Transverse colon (tissue), 4 donors: ENCODE measurements at regions not wholly inside any gene's neighbourhood (a gene's known extent, or its start where the extent isn't known, plus 50 kb on each side); places are given as distances from the start of the nearest gene placed in this dataset.

Source experiments
- EP300 ChIP-seq: sonication (generic); formaldehyde crosslinking; IDR thresholded peaks from one replicate; pipeline ENCODE4 v1.6.1; 2017; ENCODE audit warnings: antibody characterized with exemption, low read depth
- POLR2A ChIP-seq: fragments of 450-650 bp; IDR thresholded peaks from one replicate; pipeline ENCODE4 v1.6.1; 2016; ENCODE audit warnings: antibody characterized with exemption, mild to moderate bottlenecking, moderate library complexity
- POLR2AphosphoS5 ChIP-seq, 3 donors: sonication (generic); formaldehyde crosslinking; IDR thresholded peaks; one replicate each; pipeline ENCODE4 v1.6.1; 2016; ENCODE audit warnings: antibody characterized with exemption in 3 of 3
- TF ChIP-seq, protein P1 (sequence below), 5 experiments: fragments of 200-600 bp in 3 of 5; fragments of 450-650 bp in 2 of 5; sonication (generic) in 3 of 5; IDR thresholded peaks; 1 replicate in 2 of 5; 2 replicates in 3 of 5; pipeline ENCODE4 v1.5.1; 2016 to 2017; ENCODE audit warnings: antibody characterized with exemption in 5 of 5, inconsistent platforms in 3 of 5, mild to moderate bottlenecking in 2 of 5, moderate library complexity in 1 of 5

DNA sequence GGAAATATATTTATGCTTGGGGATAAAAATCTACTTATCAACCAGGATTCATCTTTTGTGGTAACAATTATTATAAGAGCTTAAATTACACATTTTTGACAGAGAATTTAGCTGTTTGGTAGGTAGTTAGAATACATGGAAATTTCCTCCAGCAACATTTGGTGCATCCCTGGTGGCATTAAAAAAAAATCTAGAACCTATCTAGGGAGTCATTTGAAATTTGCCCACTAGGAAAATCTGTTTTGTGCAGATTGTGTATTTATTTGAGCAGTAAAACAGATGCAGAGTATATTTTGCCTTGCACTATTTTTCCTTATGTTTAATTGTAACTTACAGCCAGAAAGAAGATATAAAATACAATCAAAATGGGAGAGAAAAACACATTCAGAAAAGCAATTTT lies 208.4 kb upstream of the LRP1B start:
- TF ChIP-seq, protein P1, sequence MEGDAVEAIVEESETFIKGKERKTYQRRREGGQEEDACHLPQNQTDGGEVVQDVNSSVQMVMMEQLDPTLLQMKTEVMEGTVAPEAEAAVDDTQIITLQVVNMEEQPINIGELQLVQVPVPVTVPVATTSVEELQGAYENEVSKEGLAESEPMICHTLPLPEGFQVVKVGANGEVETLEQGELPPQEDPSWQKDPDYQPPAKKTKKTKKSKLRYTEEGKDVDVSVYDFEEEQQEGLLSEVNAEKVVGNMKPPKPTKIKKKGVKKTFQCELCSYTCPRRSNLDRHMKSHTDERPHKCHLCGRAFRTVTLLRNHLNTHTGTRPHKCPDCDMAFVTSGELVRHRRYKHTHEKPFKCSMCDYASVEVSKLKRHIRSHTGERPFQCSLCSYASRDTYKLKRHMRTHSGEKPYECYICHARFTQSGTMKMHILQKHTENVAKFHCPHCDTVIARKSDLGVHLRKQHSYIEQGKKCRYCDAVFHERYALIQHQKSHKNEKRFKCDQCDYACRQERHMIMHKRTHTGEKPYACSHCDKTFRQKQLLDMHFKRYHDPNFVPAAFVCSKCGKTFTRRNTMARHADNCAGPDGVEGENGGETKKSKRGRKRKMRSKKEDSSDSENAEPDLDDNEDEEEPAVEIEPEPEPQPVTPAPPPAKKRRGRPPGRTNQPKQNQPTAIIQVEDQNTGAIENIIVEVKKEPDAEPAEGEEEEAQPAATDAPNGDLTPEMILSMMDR (IDR thresholded peaks at IDR 0.05), result no peak
- no peak for TF ChIP-seq POLR2A
- TF ChIP-seq EP300, result no peak
- TF ChIP-seq POLR2AphosphoS5 (IDR thresholded peaks at IDR 0.05), result no peak
